ENCODE measurements at regions not wholly inside any gene's neighbourhood (a gene's known extent, or its start where the extent isn't known, plus 50 kb on each side); places are given as distances from the start of the nearest gene placed in this dataset.

- Histone ChIP-seq H3K9me3 (no peaks in the 10 kb centered on the region), H3K27me3 (no peaks in the 10 kb centered on the region), H3K4me1 (no peaks in the 10 kb centered on the region), H3K4me3 (no peak overlapping the region), H3K27ac (no peak overlapping the region), H3K36me3 (no peaks in the 10 kb centered on the region)
- intact Hi-C loops (cut with DNase I), result no loop called here
- 84 to 88% methylated on average over 2 of the region's 2 CpGs for WGBS, 2 donors
- TF ChIP-seq POLR2A (IDR thresholded peaks at IDR 0.05) (no peak), CTCF (IDR thresholded peaks at IDR 0.05) (no peak)
- no peak for DNase-seq
Measured at GRCh38 chr4:60019180-60019579, 1180.9 kb upstream of the ADGRL3 start.

GRCh38 chr4:60019946-60020345 is 1180.2 kb upstream of the ADGRL3 start:
- H3K36me3 ChIP-seq, result no peaks in the 10 kb centered on the region
- intact Hi-C loops (cut with DNase I), result no loop called here
- 52 to 59% methylated on average over 1 of the region's 1 CpG for WGBS, 2 donors
- no peak for TF ChIP-seq CTCF (IDR thresholded peaks at IDR 0.05)
- H3K4me3 ChIP-seq, result no peak overlapping the region
- H3K4me1 ChIP-seq, result no peaks in the 10 kb centered on the region
- H3K9me3 ChIP-seq, result no peaks in the 10 kb centered on the region
- DNase-seq, result no peak
- H3K27ac ChIP-seq, result no peak overlapping the region
- H3K27me3 ChIP-seq, result no peaks in the 10 kb centered on the region

- Histone ChIP-seq H3K36me3 (no peaks in the 10 kb centered on the region), H3K27me3 (no peaks in the 10 kb centered on the region), H3K4me3 (no peak overlapping the region), H3K9me3 (no peaks in the 10 kb centered on the region), H3K4me1 (no peaks in the 10 kb centered on the region), H3K27ac (no peak overlapping the region)
- no peak for DNase-seq
- intact Hi-C loops (cut with DNase I), result no loop called here
- 68 to 69% methylated on average over 4 of the region's 4 CpGs for WGBS, 2 donors
- TF ChIP-seq CTCF (IDR thresholded peaks at IDR 0.05) (no peak), POLR2A (IDR thresholded peaks at IDR 0.05) (no peak)
Measured at GRCh38 chr4:60020389-60020788, 1179.7 kb upstream of the ADGRL3 start.

- WGBS, 2 donors, result 60 to 100% methylated on average over 1 of the region's 6 CpGs
- intact Hi-C loops (cut with DNase I), result no loop called here
- no peak for DNase-seq
- Histone ChIP-seq H3K4me1 (no peaks in the 10 kb centered on the region), H3K27me3 (no peaks in the 10 kb centered on the region), H3K9me3 (no peaks in the 10 kb centered on the region), H3K36me3 (no peaks in the 10 kb centered on the region), H3K4me3 (no peak overlapping the region), H3K27ac (no peak overlapping the region)
- TF ChIP-seq CTCF (IDR thresholded peaks at IDR 0.05) (no peak), POLR2A (IDR thresholded peaks at IDR 0.05) (no peak)
Measured at GRCh38 chr4:60033826-60034225, 1166.3 kb upstream of the ADGRL3 start.

GRCh38 chr4:60034361-60034760 is 1165.8 kb upstream of the ADGRL3 start:
- Histone ChIP-seq H3K4me1 (no peaks in the 10 kb centered on the region), H3K9me3 (no peaks in the 10 kb centered on the region), H3K36me3 (no peaks in the 10 kb centered on the region), H3K27ac (no peak overlapping the region), H3K4me3 (no peak overlapping the region), H3K27me3 (no peaks in the 10 kb centered on the region)
- no peak for TF ChIP-seq CTCF (IDR thresholded peaks at IDR 0.05)
- TF ChIP-seq POLR2A (IDR thresholded peaks at IDR 0.05), result no peak
- intact Hi-C loops (cut with DNase I), result no loop called here
- WGBS, 2 donors, result 18 to 22% methylated on average over 2 to 6 of the region's 6 CpGs
- no peak for DNase-seq
